Common myeloid progenitor, CD34-positive (primary cell): ENCODE measurements at regions not wholly inside any gene's neighbourhood (a gene's known extent, or its start where the extent isn't known, plus 50 kb on each side); places are given as distances from the start of the nearest gene placed in this dataset.

Source experiments
- CTCF ChIA-PET: fragments of 350-600 bp; sonication (Branson Sonifier 250); formaldehyde crosslinking; loops from one replicate; lab custom pipeline; 2021; ENCODE audit warnings: antibody characterized with exemption; lab: Charles Lee
- POLR2A ChIA-PET: fragments of 350-600 bp; sonication (Branson Sonifier 250); formaldehyde crosslinking; loops from one replicate; lab custom pipeline; 2021; ENCODE audit warnings: antibody characterized with exemption; lab: Charles Lee
- DNase-seq, 3 donors: peaks; one replicate each; pipeline versions ENCODE4 v3.0.0 to v3.0.0-alpha.2; 2013
- H3K27ac ChIP-seq, 2 experiments: 1 replicate in 1 of 2; 2 replicates in 1 of 2; pipeline ENCODE4 v1.7.0; 2013; ENCODE audit warnings: inconsistent platforms in 2 of 2, low read length in 2 of 2, mild to moderate bottlenecking in 2 of 2, low read depth in 1 of 2, moderate library complexity in 1 of 2; ENCODE audit not compliant: severe bottlenecking in 2 of 2, insufficient read depth in 1 of 2, poor library complexity in 1 of 2
- H3K27me3 ChIP-seq, 5 experiments: replicated peaks in 2 of 5; 1 replicate in 3 of 5; 2 replicates in 2 of 5; pipeline versions ENCODE4 v1.6.1 to v1.7.0; 2013; ENCODE audit warnings: low read length in 4 of 5, mild to moderate bottlenecking in 2 of 5, moderate library complexity in 2 of 5, inconsistent platforms in 1 of 5; ENCODE audit not compliant: insufficient read depth in 5 of 5, control insufficient read depth in 4 of 5
- H3K36me3 ChIP-seq, 4 experiments: 1 replicate in 2 of 4; 2 replicates in 2 of 4; pipeline versions ENCODE4 v1.6.1 to v1.7.0; 2013; ENCODE audit warnings: low read length in 3 of 4, control low read depth in 1 of 4, mild to moderate bottlenecking in 1 of 4; ENCODE audit not compliant: control insufficient read depth in 4 of 4, insufficient read depth in 4 of 4
- H3K4me1 ChIP-seq, 4 experiments: 1 replicate in 3 of 4; 2 replicates in 1 of 4; pipeline versions ENCODE4 v1.6.1 to v1.7.1; 2013; ENCODE audit warnings: low read length in 3 of 4, mild to moderate bottlenecking in 3 of 4, control low read depth in 1 of 4, inconsistent platforms in 1 of 4, moderate library complexity in 1 of 4; ENCODE audit not compliant: control insufficient read depth in 4 of 4, insufficient read depth in 4 of 4; ENCODE audit errors: control extremely low read depth in 1 of 4
- H3K4me3 ChIP-seq, 7 experiments: 1 replicate in 4 of 7; 2 replicates in 3 of 7; pipeline versions ENCODE4 v1.5.1 to v1.7.0; 2013; ENCODE audit warnings: mild to moderate bottlenecking in 7 of 7, low read length in 6 of 7, moderate library complexity in 6 of 7, inconsistent platforms in 2 of 7, low read depth in 2 of 7, control low read depth in 1 of 7; ENCODE audit not compliant: insufficient read depth in 4 of 7, control insufficient read depth in 1 of 7; ENCODE audit errors: extremely low read depth in 1 of 7
- H3K9me3 ChIP-seq, 5 experiments: 1 replicate in 4 of 5; 2 replicates in 1 of 5; pipeline versions ENCODE4 v1.6.1 to v1.7.1; 2013; ENCODE audit warnings: low read length in 4 of 5, mild to moderate bottlenecking in 2 of 5, inconsistent platforms in 1 of 5, low read depth in 1 of 5, moderate library complexity in 1 of 5; ENCODE audit not compliant: control insufficient read depth in 4 of 5, insufficient read depth in 2 of 5; ENCODE audit errors: control extremely low read depth in 1 of 5
- WGBS: methylation state at CpG from one replicate; pipeline ENCODE4 v1.1.5; 2013; ENCODE audit not compliant: insufficient coverage; 5-methylcytosine and 5-hydroxymethylcytosine counted together

DNA sequence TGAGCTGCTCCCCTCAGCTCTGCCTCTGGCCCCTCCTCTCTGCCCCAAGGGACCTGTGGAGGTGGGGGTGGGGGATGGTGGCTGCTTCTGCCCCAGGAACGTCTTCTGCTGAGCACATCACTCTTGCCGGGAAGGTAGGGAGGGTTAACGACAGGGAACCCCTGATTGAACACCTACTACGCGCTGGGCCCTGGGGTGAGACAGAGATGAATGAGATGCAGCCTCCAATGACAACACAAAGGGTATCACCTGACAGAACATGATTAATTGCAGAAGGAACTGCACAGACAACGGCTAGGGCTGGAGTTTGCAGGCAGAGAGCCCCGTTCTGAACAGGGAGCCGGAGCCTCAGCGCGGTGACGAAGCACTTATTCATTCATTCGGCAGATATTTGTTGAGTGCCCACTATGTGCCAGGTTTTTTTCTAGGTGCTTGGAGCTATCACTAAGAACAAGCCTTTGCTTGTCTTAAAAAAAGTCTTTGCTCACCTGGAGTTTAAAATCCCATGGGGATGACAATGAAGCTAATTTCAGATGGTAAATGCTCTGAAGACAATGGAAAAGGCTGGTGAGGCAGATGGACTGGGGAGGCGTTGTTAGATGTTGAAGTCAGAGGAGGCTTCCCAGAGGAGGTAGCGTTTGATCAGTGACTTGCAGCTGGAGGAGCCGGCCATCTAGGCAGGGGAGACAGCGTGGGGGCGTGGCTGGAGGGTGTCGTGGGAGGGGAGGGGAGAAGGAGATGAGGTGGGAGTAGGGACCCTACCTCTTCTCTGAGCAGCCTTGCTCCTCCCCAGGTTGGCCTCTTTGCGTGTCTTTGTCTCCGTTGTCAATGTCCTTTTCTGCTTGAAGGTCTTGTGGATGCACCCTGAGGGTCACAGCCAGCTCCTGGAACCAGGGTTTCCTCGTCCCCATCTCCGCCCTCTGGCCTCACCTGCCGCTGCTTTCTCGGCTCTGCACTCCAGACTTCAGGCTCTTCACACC is 103.1 kb upstream of the CSF3R start:
- Histone ChIP-seq H3K27me3 (peaks cover 5 to 44% (median 24%) of the 10 kb centered on the region in 5 experiments), H3K4me3 (no peak overlapping the region), H3K9me3 (no peaks in the 10 kb centered on the region), H3K4me1 (peaks cover 0 to 4% (median 0%) of the 10 kb centered on the region in 4 experiments), H3K27ac (no peak overlapping the region), H3K36me3 (no peaks in the 10 kb centered on the region)
- DNase-seq = peak in 2 of 3 donors; percentile 14 to 40
- ChIA-PET CTCF (interaction anchor here (1.2 to 2.0 kb wide), 2 partner anchors 10 to 12 kb away, joined by 3 to 6 read pairs; no protein-coding TSS in a partner anchor), POLR2A (no interaction called here)
- WGBS = 35% methylated on average over 22 of the region's 24 CpGs

DNA sequence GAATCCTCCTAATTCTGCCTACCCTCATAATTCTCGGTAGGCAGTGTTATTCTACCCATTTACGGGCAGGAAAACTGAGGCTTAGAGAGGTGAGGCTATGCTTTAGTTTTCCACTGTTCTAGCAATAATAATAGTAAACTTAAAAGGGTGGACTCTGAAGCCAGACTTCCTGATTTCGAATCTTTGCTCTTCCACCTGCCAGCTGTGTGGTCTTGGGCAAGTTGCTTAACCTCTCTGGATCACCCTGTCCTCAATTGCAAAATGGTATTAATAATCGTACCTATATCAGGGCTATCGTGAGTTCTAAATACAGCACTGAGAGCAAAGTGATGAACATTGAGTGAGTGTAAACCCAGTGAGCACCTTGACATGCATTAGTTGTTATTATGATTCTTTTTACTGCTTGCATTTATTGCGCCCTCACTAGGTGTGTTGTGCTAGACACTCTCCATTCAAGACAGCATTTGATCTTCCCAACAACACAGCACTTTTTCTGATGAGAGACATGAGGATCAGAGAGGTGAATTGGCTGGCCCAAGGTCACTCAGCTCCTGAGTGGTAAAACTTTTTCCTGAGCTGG is 102.3 kb upstream of the CSF3R start:
- 83% methylated on average over 3 of the region's 6 CpGs for WGBS
- no peaks in the 10 kb centered on the region for H3K9me3 ChIP-seq
- H3K36me3 ChIP-seq = no peaks in the 10 kb centered on the region
- H3K4me1 ChIP-seq = peaks cover 0 to 3% (median 0%) of the 10 kb centered on the region in 4 experiments
- CTCF ChIA-PET = interaction anchor here (1.2 to 2.0 kb wide), 2 partner anchors 9 to 11 kb away, joined by 3 to 6 read pairs; no protein-coding TSS in a partner anchor
- peaks cover 0 to 49% (median 24%) of the 10 kb centered on the region in 5 experiments for H3K27me3 ChIP-seq
- no peak overlapping the region for H3K4me3 ChIP-seq
- no peak for DNase-seq
- POLR2A ChIA-PET = no interaction called here
- H3K27ac ChIP-seq = no peak overlapping the region

DNA sequence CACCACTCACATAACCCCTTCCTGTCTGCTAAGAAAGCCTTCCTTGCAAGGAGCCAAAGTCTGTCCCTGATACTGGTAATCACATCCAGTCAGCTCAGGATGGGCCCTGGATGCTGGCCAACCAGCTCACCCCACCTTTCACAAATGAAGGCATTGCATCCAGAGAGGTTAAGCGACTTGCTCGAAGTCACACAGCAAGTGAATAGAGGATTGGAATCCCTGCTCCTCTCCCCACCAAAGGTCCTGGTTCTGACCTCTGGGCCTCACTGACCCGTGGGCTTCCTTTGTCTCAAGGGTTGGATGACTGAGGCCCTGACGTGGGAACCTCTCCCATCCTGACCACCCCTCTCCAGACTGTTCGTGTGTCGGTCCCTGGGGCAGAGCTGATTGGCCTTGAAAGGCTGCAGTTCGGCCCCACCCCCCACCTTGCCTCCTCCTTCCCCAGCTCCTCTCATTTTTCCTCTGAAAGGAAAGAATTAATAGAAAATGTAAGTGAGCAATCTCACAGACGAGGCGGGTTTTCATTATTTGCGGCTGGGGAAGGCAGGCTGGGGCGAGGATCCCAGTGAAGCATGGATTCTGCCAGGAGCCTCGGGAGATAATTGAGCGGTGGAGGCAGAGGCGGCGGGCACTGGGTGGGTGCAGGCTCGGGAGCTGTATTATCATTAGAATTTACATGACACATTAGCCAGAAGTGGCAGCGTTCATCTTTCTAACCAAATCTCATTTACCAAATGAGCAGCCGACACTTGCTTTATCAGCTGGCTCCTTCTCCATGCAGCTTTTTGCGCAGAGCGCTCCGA is 101.5 kb upstream of the CSF3R start:
- WGBS = 90% methylated on average over 14 of the region's 21 CpGs
- peaks cover 0 to 43% (median 24%) of the 10 kb centered on the region in 5 experiments for H3K27me3 ChIP-seq
- no peaks in the 10 kb centered on the region for H3K36me3 ChIP-seq
- ChIA-PET CTCF (interaction anchor here (1.2 kb wide), 1 partner anchor 10 kb away, joined by 3 read pairs; no protein-coding TSS in a partner anchor), POLR2A (no interaction called here)
- no peak overlapping the region for H3K27ac ChIP-seq
- no peak overlapping the region for H3K4me3 ChIP-seq
- no peaks in the 10 kb centered on the region for H3K9me3 ChIP-seq
- H3K4me1 ChIP-seq = peaks cover 0 to 3% (median 0%) of the 10 kb centered on the region in 4 experiments
- no peak for DNase-seq

DNA sequence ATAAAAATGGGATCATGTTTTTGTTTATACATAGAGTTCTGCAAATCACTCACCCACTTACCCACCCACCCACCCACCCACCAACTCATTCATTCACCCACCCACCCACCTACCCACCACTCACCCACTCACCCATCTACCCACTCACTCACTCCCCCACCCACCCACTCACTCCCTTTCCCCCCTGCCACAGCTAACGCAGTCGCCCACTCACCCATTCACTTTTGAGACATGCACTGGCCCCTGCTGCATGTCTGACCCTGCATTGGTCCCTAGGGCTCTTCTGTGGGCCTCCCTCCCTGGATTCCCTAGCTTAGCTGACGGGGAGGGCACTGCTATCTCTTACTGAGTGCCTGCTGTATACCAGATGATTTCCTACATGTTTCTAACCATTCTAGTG is 100.4 kb upstream of the CSF3R start:
- Histone ChIP-seq H3K27me3 (peaks cover 0 to 43% (median 23%) of the 10 kb centered on the region in 5 experiments), H3K9me3 (no peaks in the 10 kb centered on the region), H3K27ac (no peak overlapping the region), H3K4me3 (no peak overlapping the region), H3K4me1 (peaks cover 0 to 3% (median 0%) of the 10 kb centered on the region in 4 experiments), H3K36me3 (no peaks in the 10 kb centered on the region)
- 93% methylated on average over 3 of the region's 3 CpGs for WGBS
- ChIA-PET POLR2A (interaction anchor here (0.7 kb wide), 1 partner anchor 147 kb away, joined by 3 read pairs; no protein-coding TSS in a partner anchor), CTCF (interaction anchor here (0.5 kb wide), 1 partner anchor 37 kb away, joined by 3 read pairs; no protein-coding TSS in a partner anchor)
- no peak for DNase-seq

DNA sequence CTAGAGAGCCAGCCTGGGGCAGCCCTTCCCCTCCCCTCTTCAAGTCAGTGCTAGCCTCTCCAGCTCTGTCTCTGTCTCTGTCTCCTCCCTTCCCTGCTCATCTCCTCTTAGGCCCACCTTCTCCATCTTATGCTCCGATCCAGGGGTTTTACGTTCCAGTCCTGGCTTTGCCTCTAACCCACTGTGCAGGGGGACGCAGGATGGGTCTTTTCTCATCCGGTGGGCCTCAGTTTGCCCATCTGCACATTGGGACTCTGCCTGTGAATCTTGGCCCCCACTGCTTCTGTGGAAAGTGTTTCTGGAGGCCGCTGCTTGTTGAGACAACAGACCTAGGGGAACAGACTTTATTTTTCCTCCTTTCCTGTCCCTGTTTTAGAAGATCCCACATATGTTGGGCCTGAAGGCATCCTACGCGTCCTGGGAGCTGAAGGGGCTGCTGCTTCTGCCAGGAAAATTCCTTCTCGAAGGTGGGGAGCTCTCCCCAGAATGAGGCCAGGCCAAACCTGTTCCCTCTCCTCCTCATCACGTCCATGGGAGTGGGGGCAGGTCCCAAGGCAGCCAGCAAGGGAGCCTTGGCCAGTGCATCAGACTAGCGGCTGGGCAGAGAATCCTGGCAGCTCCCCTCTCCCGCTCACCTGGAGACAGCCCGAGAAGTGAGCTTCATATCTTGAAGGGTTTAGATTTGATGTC is 99.5 kb upstream of the CSF3R start:
- CTCF ChIA-PET = interaction anchor here (0.5 kb wide), 1 partner anchor 36 kb away, joined by 3 read pairs; no protein-coding TSS in a partner anchor
- H3K36me3 ChIP-seq = no peaks in the 10 kb centered on the region
- no peak for DNase-seq
- H3K4me3 ChIP-seq = no peak overlapping the region
- H3K27ac ChIP-seq = no peak overlapping the region
- WGBS = 84% methylated on average over 12 of the region's 12 CpGs
- POLR2A ChIA-PET = no interaction called here
- H3K27me3 ChIP-seq = peaks cover 0 to 38% (median 21%) of the 10 kb centered on the region in 5 experiments
- H3K9me3 ChIP-seq = no peaks in the 10 kb centered on the region
- H3K4me1 ChIP-seq = peaks cover 0 to 3% (median 0%) of the 10 kb centered on the region in 4 experiments

DNA sequence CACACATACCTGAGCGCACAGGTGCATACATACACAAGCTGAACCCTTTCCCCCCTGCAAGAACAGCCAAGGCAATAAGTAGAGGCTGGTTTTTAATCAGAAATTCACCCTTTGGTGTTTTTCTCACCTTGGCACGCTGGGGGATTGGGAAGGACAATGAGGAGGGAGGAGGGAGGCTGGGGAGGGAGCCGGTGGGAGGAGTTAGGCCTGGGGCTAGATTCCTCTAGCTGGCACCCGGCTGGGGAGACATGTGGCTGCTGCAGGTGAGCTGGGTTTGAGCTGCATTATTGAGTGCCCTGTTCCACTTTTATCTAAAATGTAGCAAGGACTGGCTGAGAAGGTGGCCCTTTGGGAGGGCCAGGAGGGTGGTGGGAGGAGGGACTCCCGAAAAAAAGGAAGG is 97.8 kb upstream of the CSF3R start:
- Histone ChIP-seq H3K4me3 (no peak overlapping the region), H3K36me3 (no peaks in the 10 kb centered on the region), H3K27me3 (peaks cover 0 to 24% (median 19%) of the 10 kb centered on the region in 5 experiments), H3K4me1 (no peaks in the 10 kb centered on the region), H3K9me3 (no peaks in the 10 kb centered on the region), H3K27ac (no peak overlapping the region)
- POLR2A ChIA-PET = no interaction called here
- WGBS = 23% methylated on average over 4 of the region's 5 CpGs
- no peak for DNase-seq
- CTCF ChIA-PET = no interaction called here
